AML-193 (cell line): ENCODE measurements at regions not wholly inside any gene's neighbourhood (a gene's known extent, or its start where the extent isn't known, plus 50 kb on each side); places are given as distances from the start of the nearest gene placed in this dataset.
"Not testable (repeated sequence)": the region's sequence is repeated elsewhere in the genome, so short reads cannot be mapped to it uniquely, and the experiment has no call there.

Experiments
- DNase-seq, 2 experiments: peaks; one replicate each; lab custom pipeline; 2025; lab: John Stamatoyannopoulos, UW

GRCh38 chrX:122913134-122913533 is 270.9 kb upstream of the GRIA3 start:
- no peak for DNase-seq

- no peak for DNase-seq
Measured at GRCh38 chrX:122913764-122914163, 270.3 kb upstream of the GRIA3 start.

- no peak for DNase-seq
Measured at GRCh38 chrX:122914256-122914655, 269.8 kb upstream of the GRIA3 start.

- DNase-seq: no peak
Measured at GRCh38 chrX:122934131-122934530, 249.9 kb upstream of the GRIA3 start.

- no peak for DNase-seq
Measured at GRCh38 chrX:122940199-122940598, 243.9 kb upstream of the GRIA3 start.

GRCh38 chrX:122941806-122942205 is 242.3 kb upstream of the GRIA3 start:
- DNase-seq: no peak

- DNase-seq: no peak
Measured at GRCh38 chrX:122943918-122944317, 240.2 kb upstream of the GRIA3 start.

GRCh38 chrX:122945328-122945727 is 238.8 kb upstream of the GRIA3 start:
- no peak for DNase-seq

GRCh38 chrX:122972604-122973003 is 211.5 kb upstream of the GRIA3 start:
- no peak for DNase-seq

- no peak for DNase-seq
Measured at GRCh38 chrX:122982521-122982920, 201.6 kb upstream of the GRIA3 start.

- DNase-seq: not testable (repeated sequence)
Measured at GRCh38 chrX:123002844-123003243, 181.2 kb upstream of the GRIA3 start.

- no peak for DNase-seq
Measured at GRCh38 chrX:123013141-123013540, 170.9 kb upstream of the GRIA3 start.

GRCh38 chrX:123036401-123036800 is 147.7 kb upstream of the GRIA3 start:
- no peak for DNase-seq

- no peak for DNase-seq
Measured at GRCh38 chrX:123049071-123049625, 134.9 kb upstream of the GRIA3 start.

GRCh38 chrX:123060986-123061385 is 123.1 kb upstream of the GRIA3 start:
- no peak for DNase-seq

- no peak for DNase-seq
Measured at GRCh38 chrX:123064053-123064452, 120.0 kb upstream of the GRIA3 start.

GRCh38 chrX:123072686-123073385 is 111.2 kb upstream of the GRIA3 start:
- no peak for DNase-seq

- no peak for DNase-seq
Measured at GRCh38 chrX:123075947-123076561, 108.0 kb upstream of the GRIA3 start.

- DNase-seq: no peak
Measured at GRCh38 chrX:123077631-123078030, 106.4 kb upstream of the GRIA3 start.

- no peak for DNase-seq
Measured at GRCh38 chrX:123080065-123080464, 104.0 kb upstream of the GRIA3 start.

- DNase-seq: no peak
Measured at GRCh38 chrX:123081776-123082175, 102.3 kb upstream of the GRIA3 start.

- no peak for DNase-seq
Measured at GRCh38 chrX:123083924-123084323, 100.2 kb upstream of the GRIA3 start.

- no peak for DNase-seq
Measured at GRCh38 chrX:123084797-123085196, 99.3 kb upstream of the GRIA3 start.
